Lower leg skin (tissue), 3 donors: ENCODE measurements at regions not wholly inside any gene's neighbourhood (a gene's known extent, or its start where the extent isn't known, plus 50 kb on each side); places are given as distances from the start of the nearest gene placed in this dataset.

Experiments
- POLR2A ChIP-seq, 2 donors: fragments of 450-650 bp; IDR thresholded peaks; one replicate each; pipeline ENCODE4 v1.6.1; 2016 to 2017; ENCODE audit warnings: antibody characterized with exemption in 2 of 2, mild to moderate bottlenecking in 1 of 2, moderate library complexity in 1 of 2
- TF ChIP-seq, protein P1 (sequence below), 3 donors: fragments of 450-650 bp; IDR thresholded peaks; one replicate each; pipeline ENCODE4 v1.5.1; 2016; ENCODE audit warnings: antibody characterized with exemption in 3 of 3, mild to moderate bottlenecking in 3 of 3, moderate library complexity in 2 of 3

DNA sequence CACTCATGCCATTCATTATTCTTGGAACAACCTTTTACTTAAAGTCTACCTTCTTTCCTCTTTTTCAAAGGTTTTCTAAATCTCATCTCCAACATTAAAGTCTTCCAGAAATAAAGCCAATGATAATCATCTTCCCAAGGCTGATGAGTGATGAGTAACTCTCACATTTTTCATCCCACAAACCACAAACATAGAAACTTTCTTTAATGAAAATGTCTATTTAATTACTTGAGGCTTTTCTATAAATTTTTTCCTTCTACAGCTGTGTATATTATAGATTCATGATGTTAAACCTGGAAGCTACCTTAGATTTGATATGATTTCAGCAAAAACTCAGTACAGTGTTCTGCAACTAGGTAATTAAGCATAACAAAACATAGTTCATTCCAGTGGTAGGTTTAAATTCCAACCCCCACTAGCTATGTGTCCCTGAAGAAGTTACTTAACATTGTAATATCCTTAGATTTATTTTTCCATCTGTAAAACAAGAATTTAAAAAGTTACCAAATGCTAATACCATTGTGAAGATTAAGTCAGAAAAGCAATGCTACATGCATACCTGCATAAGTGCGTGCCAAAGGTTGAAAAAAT is 845.4 kb downstream of the KCNA4 start:
- TF ChIP-seq, protein P1, sequence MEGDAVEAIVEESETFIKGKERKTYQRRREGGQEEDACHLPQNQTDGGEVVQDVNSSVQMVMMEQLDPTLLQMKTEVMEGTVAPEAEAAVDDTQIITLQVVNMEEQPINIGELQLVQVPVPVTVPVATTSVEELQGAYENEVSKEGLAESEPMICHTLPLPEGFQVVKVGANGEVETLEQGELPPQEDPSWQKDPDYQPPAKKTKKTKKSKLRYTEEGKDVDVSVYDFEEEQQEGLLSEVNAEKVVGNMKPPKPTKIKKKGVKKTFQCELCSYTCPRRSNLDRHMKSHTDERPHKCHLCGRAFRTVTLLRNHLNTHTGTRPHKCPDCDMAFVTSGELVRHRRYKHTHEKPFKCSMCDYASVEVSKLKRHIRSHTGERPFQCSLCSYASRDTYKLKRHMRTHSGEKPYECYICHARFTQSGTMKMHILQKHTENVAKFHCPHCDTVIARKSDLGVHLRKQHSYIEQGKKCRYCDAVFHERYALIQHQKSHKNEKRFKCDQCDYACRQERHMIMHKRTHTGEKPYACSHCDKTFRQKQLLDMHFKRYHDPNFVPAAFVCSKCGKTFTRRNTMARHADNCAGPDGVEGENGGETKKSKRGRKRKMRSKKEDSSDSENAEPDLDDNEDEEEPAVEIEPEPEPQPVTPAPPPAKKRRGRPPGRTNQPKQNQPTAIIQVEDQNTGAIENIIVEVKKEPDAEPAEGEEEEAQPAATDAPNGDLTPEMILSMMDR (IDR thresholded peaks at IDR 0.05): no peak
- no peak for TF ChIP-seq POLR2A (IDR thresholded peaks at IDR 0.05)
